GM12878 (cell line): ENCODE measurements at regions not wholly inside any gene's neighbourhood (a gene's known extent, or its start where the extent isn't known, plus 50 kb on each side); places are given as distances from the start of the nearest gene placed in this dataset.

Experiments
- ATAC-seq: fragments of 200-7000 bp; cut with Tn5 transposase; 3 replicates; pipeline ENCODE4 v1.9.1; 2020; ENCODE audit warnings: mild to moderate bottlenecking, moderate library complexity
- BruUV-seq: library from RNA; stranded (reverse); fragments of 400-500 nt; replicated peaks from 2 replicates; lab custom pipeline; 2021; lab: Mats Ljungman, UMichigan
- CTCF ChIA-PET: fragments of 300-600 bp; sonication (Branson Sonifier 250); formaldehyde crosslinking; extraction: SDS; loops from one replicate; lab custom pipeline; 2021; ENCODE audit warnings: inconsistent platforms; lab: Yijun Ruan, JAX
- POLR2A ChIA-PET: fragments of 350-600 bp; formaldehyde crosslinking; extraction: SDS; loops from one replicate; lab custom pipeline; 2021; ENCODE audit warnings: inconsistent platforms; lab: Charles Lee
- RAD21 ChIA-PET: fragments of 300-600 bp; sonication (Branson Sonifier 250); formaldehyde crosslinking; loops from one replicate; lab custom pipeline; 2023; ENCODE audit warnings: antibody characterized with exemption; ENCODE audit not compliant: unreplicated experiment; lab: Charles Lee
- SMC1A ChIA-PET: fragments of 300-600 bp; sonication (Branson Sonifier 250); formaldehyde crosslinking; loops from one replicate; lab custom pipeline; 2023; ENCODE audit not compliant: unreplicated experiment, uncharacterized antibody; lab: Charles Lee
- DNase-seq: peaks from one replicate; pipeline ENCODE4 v3.0.0-alpha.2; 2011; ENCODE audit warnings: low read depth, low spot score
- FAIRE-seq: peaks from 3 replicates; lab custom pipeline; 2011; peaks lifted over from hg19 to GRCh38; lab: Jason Lieb, UNC
- H2AFZ ChIP-seq: 2 replicates; pipeline ENCODE4 v1.6.0; 2011; ENCODE audit warnings: low read depth, low read length, control low read depth; ENCODE audit not compliant: control insufficient read depth
- H3K27ac ChIP-seq: 2 replicates; pipeline ENCODE4 v1.5.1; 2011; ENCODE audit warnings: control low read depth; ENCODE audit not compliant: control insufficient read depth, insufficient read depth
- H3K27me3 ChIP-seq, 2 experiments: replicated peaks in 1 of 2; 2 replicates each; pipeline versions ENCODE4 v1.6.0 to v1.6.1; 2011; ENCODE audit warnings: low read length in 1 of 2; ENCODE audit not compliant: control insufficient read depth in 2 of 2, insufficient read depth in 2 of 2
- H3K36me3 ChIP-seq, 2 experiments: 2 replicates each; pipeline ENCODE4 v1.5.1; 2011; ENCODE audit warnings: low read length in 1 of 2; ENCODE audit not compliant: control insufficient read depth in 2 of 2, insufficient read depth in 2 of 2
- H3K4me1 ChIP-seq: 2 replicates; pipeline ENCODE4 v1.6.1; 2011; ENCODE audit warnings: mild to moderate bottlenecking, low read length, moderate library complexity, mixed read lengths; ENCODE audit not compliant: control insufficient read depth, insufficient read depth
- H3K4me2 ChIP-seq: 2 replicates; pipeline ENCODE4 v1.6.0; 2011; ENCODE audit warnings: control low read depth; ENCODE audit not compliant: control insufficient read depth, insufficient read depth
- H3K4me3 ChIP-seq: fragments of 200-600 bp; sonication (generic); 2 replicates; pipeline ENCODE4 v1.5.1; 2016
- H3K79me2 ChIP-seq: 2 replicates; pipeline ENCODE4 v1.6.0; 2011; ENCODE audit warnings: low read length; ENCODE audit not compliant: control insufficient read depth, insufficient read depth
- H3K9ac ChIP-seq: 2 replicates; pipeline ENCODE4 v1.8.0; 2011; ENCODE audit warnings: low read length, control low read depth, mixed read lengths; ENCODE audit not compliant: control insufficient read depth, insufficient read depth
- H3K9me3 ChIP-seq: replicated peaks from 3 replicates; pipeline ENCODE4 v1.5.1; 2011; ENCODE audit warnings: mild to moderate bottlenecking, low read length; ENCODE audit not compliant: control insufficient read depth, insufficient read depth
- H4K20me1 ChIP-seq: 2 replicates; pipeline ENCODE4 v1.6.0; 2011; ENCODE audit not compliant: control insufficient read depth, insufficient read depth
- ATF7 ChIP-seq: fragments of 450-650 bp; IDR thresholded peaks from 2 replicates; pipeline ENCODE4 v1.6.1; 2016; ENCODE audit warnings: low read depth, mild to moderate bottlenecking
- BCL11A ChIP-seq: IDR thresholded peaks from 2 replicates; pipeline ENCODE4 v1.6.1; 2011; ENCODE audit warnings: low read depth, low read length
- BMI1 ChIP-seq: fragments of 450-650 bp; IDR thresholded peaks from 2 replicates; pipeline ENCODE4 v1.6.1; 2016; ENCODE audit warnings: mild to moderate bottlenecking, moderate library complexity, borderline replicate concordance
- CREB1 ChIP-seq: IDR thresholded peaks from 2 replicates; pipeline ENCODE4 v1.6.1; 2012; ENCODE audit warnings: low read depth, mild to moderate bottlenecking, inconsistent platforms
- EGR1 ChIP-seq, 2 experiments: IDR thresholded peaks; 1 replicate in 1 of 2; 2 replicates in 1 of 2; pipeline ENCODE4 v1.6.1; 2011 to 2012; ENCODE audit warnings: low read depth in 2 of 2, low read length in 2 of 2, borderline replicate concordance in 1 of 2, mild to moderate bottlenecking in 1 of 2, moderate library complexity in 1 of 2
- ETV6 ChIP-seq, 2 experiments: fragments of 450-650 bp in 1 of 2; IDR thresholded peaks in 1 of 2; conservative IDR thresholded peaks in 1 of 2; 2 replicates each; pipeline ENCODE4 v1.6.1; 2014; ENCODE audit warnings: antibody characterized with exemption in 1 of 2, borderline replicate concordance in 1 of 2, low read depth in 1 of 2, mild to moderate bottlenecking in 1 of 2, moderate library complexity in 1 of 2
- EZH2 ChIP-seq: IDR thresholded peaks from 2 replicates; pipeline ENCODE4 v1.6.1; 2012; ENCODE audit warnings: low read depth, mild to moderate bottlenecking, control low read depth, inconsistent platforms, low read length, borderline replicate concordance; ENCODE audit not compliant: control insufficient read depth
- JUNB ChIP-seq: IDR thresholded peaks from 2 replicates; pipeline ENCODE4 v1.6.1; 2016; ENCODE audit warnings: antibody characterized with exemption, mild to moderate bottlenecking
- NFYB ChIP-seq: IDR thresholded peaks from 2 replicates; pipeline ENCODE4 v1.6.1; 2011; ENCODE audit warnings: low read depth, mild to moderate bottlenecking, low read length, improper control_type of control experiment, moderate library complexity; ENCODE audit not compliant: insufficient read depth
- SIX5 ChIP-seq: IDR thresholded peaks from 2 replicates; pipeline ENCODE4 v1.6.1; 2011; ENCODE audit warnings: mild to moderate bottlenecking, low read depth, low read length, moderate library complexity; ENCODE audit not compliant: severe bottlenecking
- SMARCA5 ChIP-seq: fragments of 450-650 bp; IDR thresholded peaks from 2 replicates; pipeline ENCODE4 v1.6.1; 2017; ENCODE audit warnings: mild to moderate bottlenecking
- SP1 ChIP-seq: IDR thresholded peaks from one replicate; pipeline ENCODE4 v1.6.1; 2011; ENCODE audit warnings: low read depth, low read length
- STAT3 ChIP-seq: IDR thresholded peaks from 2 replicates; pipeline ENCODE4 v1.6.1; 2011; ENCODE audit warnings: low read depth, low read length, improper control_type of control experiment
- YBX1 ChIP-seq: fragments of 450-650 bp; IDR thresholded peaks from 2 replicates; pipeline ENCODE4 v1.6.1; 2016; ENCODE audit warnings: antibody characterized with exemption
- ZBTB11 ChIP-seq: fragments of 450-650 bp; formaldehyde crosslinking; IDR thresholded peaks from 2 replicates; pipeline ENCODE4 v1.5.0; 2022; ENCODE audit warnings: mild to moderate bottlenecking, missing genetic modification characterization
- ZZZ3 ChIP-seq: IDR thresholded peaks from 2 replicates; pipeline ENCODE4 v1.6.1; 2011; ENCODE audit warnings: low read depth; ENCODE audit not compliant: control insufficient read depth, insufficient read length
- in situ Hi-C: fragments of 300-500 bp; cut with MboI; formaldehyde crosslinking; loops from 9 replicates; pipeline ENCODE4 v1.14.3; 2018; ENCODE audit warnings: mixed read lengths
- intact Hi-C: fragments of 100-400 bp; cut with micrococcal nuclease; formaldehyde crosslinking; loops from one replicate; pipeline ENCODE4 v1.14.2; 2022; ENCODE audit not compliant: unreplicated experiment
- TF ChIP-seq, protein P1 (sequence below): fragments of 450-650 bp; IDR thresholded peaks from 2 replicates; pipeline ENCODE4 v1.6.1; 2016; ENCODE audit warnings: mild to moderate bottlenecking
- TF ChIP-seq, protein P2 (sequence below): fragments of 450-650 bp; IDR thresholded peaks from 2 replicates; pipeline ENCODE4 v1.6.1; 2016; ENCODE audit warnings: mild to moderate bottlenecking
- TF ChIP-seq, protein P3 (sequence below): IDR thresholded peaks from 2 replicates; pipeline ENCODE4 v1.6.1; 2011; ENCODE audit warnings: borderline replicate concordance, low read depth, mild to moderate bottlenecking, moderate library complexity, low read length; ENCODE audit not compliant: insufficient read depth, poor library complexity, severe bottlenecking

DNA sequence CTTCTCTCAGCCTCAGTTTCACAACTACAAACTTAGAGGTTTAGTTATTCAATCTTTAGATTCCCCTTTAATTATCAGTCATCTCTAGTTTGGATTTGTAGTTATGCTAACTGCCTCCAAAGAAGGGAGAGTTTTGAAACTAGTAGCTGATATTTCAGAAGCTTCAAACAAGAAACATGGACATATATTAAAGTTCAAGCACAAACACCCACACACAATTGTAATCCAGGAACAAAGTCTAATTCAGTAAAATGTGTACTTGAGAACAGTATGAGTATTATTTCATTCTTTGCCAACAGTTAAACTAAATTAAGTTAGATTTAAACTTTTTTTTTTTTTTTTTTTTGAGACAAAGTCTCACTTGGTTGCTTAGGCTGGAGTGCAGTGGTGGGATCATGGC, 71.2 kb upstream of the ABCA1 start:
- Histone ChIP-seq H3K4me2 (no peak overlapping the region), H3K36me3 (no peaks in the 10 kb centered on the region), H3K4me3 (no peak overlapping the region), H3K9me3 (no peaks in the 10 kb centered on the region), H3K4me1 (no peaks in the 10 kb centered on the region; the same call in 1 of the 2 replicates), H3K79me2 (no peaks in the 10 kb centered on the region), H3K27ac (no peak overlapping the region), H3K27me3 (no peaks in the 10 kb centered on the region), H3K9ac (no peak overlapping the region), H4K20me1 (no peaks in the 10 kb centered on the region), H2AFZ (no peak overlapping the region)
- ChIA-PET SMC1A (interaction anchor here (0.7 kb wide), 1 partner anchor 40 kb away, joined by 4 read pairs; no protein-coding TSS in a partner anchor), POLR2A (interaction anchor here (0.7 kb wide), 1 partner anchor 24 kb away, joined by 4 read pairs; no protein-coding TSS in a partner anchor), CTCF (interaction anchor here (0.6 kb wide), 1 partner anchor 533 kb away, joined by 4 read pairs; no protein-coding TSS in a partner anchor), RAD21 (interaction anchor here (0.7 to 0.9 kb wide), 2 partner anchors 39 to 136 kb away, joined by 3 read pairs; no protein-coding TSS in a partner anchor)
- TF ChIP-seq ZBTB11 (CRISPR knock-in tag) (no peak), ATF7 (no peak), SP1 (no peak), CREB1 (no peak), EGR1 (IDR thresholded peaks at IDR 0.05; ENCODE audit: borderline replicate concordance in 1 of 2, low read depth in 2 of 2, low read length in 2 of 2) (no peak), SIX5 (no peak), EZH2 (no peak), NFYB (no peak), STAT3 (no peak), JUNB (no peak), ZZZ3 (no peak), YBX1 (no peak), BMI1 (no peak), SMARCA5 (no peak), ETV6 (conservative IDR thresholded peaks at IDR 0.05 in 1 of 2, IDR thresholded peaks at IDR 0.05 in 1 of 2; ENCODE audit: borderline replicate concordance in 1 of 2, low read depth in 1 of 2) (no peak), BCL11A (no peak)
- TF ChIP-seq, protein P1, sequence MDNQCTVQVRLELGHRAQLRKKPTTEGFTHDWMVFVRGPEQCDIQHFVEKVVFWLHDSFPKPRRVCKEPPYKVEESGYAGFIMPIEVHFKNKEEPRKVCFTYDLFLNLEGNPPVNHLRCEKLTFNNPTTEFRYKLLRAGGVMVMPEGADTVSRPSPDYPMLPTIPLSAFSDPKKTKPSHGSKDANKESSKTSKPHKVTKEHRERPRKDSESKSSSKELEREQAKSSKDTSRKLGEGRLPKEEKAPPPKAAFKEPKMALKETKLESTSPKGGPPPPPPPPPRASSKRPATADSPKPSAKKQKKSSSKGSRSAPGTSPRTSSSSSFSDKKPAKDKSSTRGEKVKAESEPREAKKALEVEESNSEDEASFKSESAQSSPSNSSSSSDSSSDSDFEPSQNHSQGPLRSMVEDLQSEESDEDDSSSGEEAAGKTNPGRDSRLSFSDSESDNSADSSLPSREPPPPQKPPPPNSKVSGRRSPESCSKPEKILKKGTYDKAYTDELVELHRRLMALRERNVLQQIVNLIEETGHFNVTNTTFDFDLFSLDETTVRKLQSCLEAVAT, result no peak
- TF ChIP-seq, protein P2, sequence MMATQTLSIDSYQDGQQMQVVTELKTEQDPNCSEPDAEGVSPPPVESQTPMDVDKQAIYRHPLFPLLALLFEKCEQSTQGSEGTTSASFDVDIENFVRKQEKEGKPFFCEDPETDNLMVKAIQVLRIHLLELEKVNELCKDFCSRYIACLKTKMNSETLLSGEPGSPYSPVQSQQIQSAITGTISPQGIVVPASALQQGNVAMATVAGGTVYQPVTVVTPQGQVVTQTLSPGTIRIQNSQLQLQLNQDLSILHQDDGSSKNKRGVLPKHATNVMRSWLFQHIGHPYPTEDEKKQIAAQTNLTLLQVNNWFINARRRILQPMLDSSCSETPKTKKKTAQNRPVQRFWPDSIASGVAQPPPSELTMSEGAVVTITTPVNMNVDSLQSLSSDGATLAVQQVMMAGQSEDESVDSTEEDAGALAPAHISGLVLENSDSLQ, result no peak
- TF ChIP-seq, protein P3, sequence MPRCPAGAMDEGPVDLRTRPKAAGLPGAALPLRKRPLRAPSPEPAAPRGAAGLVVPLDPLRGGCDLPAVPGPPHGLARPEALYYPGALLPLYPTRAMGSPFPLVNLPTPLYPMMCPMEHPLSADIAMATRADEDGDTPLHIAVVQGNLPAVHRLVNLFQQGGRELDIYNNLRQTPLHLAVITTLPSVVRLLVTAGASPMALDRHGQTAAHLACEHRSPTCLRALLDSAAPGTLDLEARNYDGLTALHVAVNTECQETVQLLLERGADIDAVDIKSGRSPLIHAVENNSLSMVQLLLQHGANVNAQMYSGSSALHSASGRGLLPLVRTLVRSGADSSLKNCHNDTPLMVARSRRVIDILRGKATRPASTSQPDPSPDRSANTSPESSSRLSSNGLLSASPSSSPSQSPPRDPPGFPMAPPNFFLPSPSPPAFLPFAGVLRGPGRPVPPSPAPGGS, result no peak
- in situ Hi-C loops (no loop called here), intact Hi-C loops (no loop called here)
- BruUV-seq, result no TSS peak
- no peak for ATAC-seq
- no peak for FAIRE-seq
- no peak for DNase-seq
